ENCODE measurements at regions not wholly inside any gene's neighbourhood (a gene's known extent, or its start where the extent isn't known, plus 50 kb on each side); places are given as distances from the start of the nearest gene placed in this dataset.

DNA sequence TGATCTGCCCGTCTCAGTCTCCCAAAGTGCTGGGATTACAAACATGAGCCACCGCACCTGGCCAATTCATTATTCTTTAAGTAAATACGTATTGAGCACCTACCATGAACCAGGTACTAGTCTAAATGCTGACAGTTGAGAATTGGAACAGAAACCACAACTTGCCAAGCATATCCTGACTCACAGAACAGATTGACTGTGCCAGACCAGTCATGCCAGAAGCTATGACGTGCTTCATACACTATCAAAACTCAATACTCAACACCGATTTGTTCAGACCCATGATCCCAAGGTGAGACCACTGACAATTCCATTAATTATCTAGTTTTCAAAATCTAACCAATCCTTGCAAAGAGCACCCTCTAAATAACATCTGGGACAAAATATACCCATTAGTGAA lies 148.6 kb downstream of the B3GNT2 start:
- no peak overlapping the region for H3K4me2 ChIP-seq (ENCODE audit: low read length)
- H3K4me1 ChIP-seq (ENCODE audit: insufficient read depth, low read length) = no peaks in the 10 kb centered on the region
- Mint-ChIP-seq H3K27ac (ENCODE audit: unreplicated experiment) (no peak overlapping the region), H3K27me3 (ENCODE audit: low read depth, unreplicated experiment) (no peaks in the 10 kb centered on the region), H3K9me3 (ENCODE audit: unreplicated experiment) (no peaks in the 10 kb centered on the region), H3K4me1 (ENCODE audit: low read depth, unreplicated experiment) (peaks cover 6% of the 10 kb centered on the region), H3K36me3 (ENCODE audit: low read depth, unreplicated experiment) (no peaks in the 10 kb centered on the region), H3K4me3 (ENCODE audit: unreplicated experiment) (no peak overlapping the region)
- TF ChIP-seq EZH2 (IDR thresholded peaks at IDR 0.05; ENCODE audit: insufficient read depth, low read length) = no peak
- TF ChIP-seq, protein P1, sequence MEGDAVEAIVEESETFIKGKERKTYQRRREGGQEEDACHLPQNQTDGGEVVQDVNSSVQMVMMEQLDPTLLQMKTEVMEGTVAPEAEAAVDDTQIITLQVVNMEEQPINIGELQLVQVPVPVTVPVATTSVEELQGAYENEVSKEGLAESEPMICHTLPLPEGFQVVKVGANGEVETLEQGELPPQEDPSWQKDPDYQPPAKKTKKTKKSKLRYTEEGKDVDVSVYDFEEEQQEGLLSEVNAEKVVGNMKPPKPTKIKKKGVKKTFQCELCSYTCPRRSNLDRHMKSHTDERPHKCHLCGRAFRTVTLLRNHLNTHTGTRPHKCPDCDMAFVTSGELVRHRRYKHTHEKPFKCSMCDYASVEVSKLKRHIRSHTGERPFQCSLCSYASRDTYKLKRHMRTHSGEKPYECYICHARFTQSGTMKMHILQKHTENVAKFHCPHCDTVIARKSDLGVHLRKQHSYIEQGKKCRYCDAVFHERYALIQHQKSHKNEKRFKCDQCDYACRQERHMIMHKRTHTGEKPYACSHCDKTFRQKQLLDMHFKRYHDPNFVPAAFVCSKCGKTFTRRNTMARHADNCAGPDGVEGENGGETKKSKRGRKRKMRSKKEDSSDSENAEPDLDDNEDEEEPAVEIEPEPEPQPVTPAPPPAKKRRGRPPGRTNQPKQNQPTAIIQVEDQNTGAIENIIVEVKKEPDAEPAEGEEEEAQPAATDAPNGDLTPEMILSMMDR (IDR thresholded peaks at IDR 0.05; ENCODE audit: insufficient read depth, low read depth, low read length) = no peak
- no peaks in the 10 kb centered on the region for H3K79me2 ChIP-seq (ENCODE audit: insufficient read depth, low read length)
- peak; percentile 6 for DNase-seq (ENCODE audit: low read depth)
- H3K27ac ChIP-seq (ENCODE audit: low read depth, low read length) = no peak overlapping the region
- H2AFZ ChIP-seq (ENCODE audit: low read depth, low read length) = no peak overlapping the region
- H3K36me3 ChIP-seq (ENCODE audit: insufficient read depth, low read length) = no peaks in the 10 kb centered on the region
- FAIRE-seq = no peak
- no peaks in the 10 kb centered on the region for H4K20me1 ChIP-seq (ENCODE audit: insufficient read depth, low read length)
- no peaks in the 10 kb centered on the region for H3K9me3 ChIP-seq (ENCODE audit: insufficient read depth, low read depth, low read length)
- H3K9ac ChIP-seq (ENCODE audit: low read length) = no peak overlapping the region
- no peaks in the 10 kb centered on the region for H3K27me3 ChIP-seq (ENCODE audit: insufficient read depth, low read length)
- H3K4me3 ChIP-seq (ENCODE audit: insufficient read depth, low read depth, low read length) = no peak overlapping the region

DNA sequence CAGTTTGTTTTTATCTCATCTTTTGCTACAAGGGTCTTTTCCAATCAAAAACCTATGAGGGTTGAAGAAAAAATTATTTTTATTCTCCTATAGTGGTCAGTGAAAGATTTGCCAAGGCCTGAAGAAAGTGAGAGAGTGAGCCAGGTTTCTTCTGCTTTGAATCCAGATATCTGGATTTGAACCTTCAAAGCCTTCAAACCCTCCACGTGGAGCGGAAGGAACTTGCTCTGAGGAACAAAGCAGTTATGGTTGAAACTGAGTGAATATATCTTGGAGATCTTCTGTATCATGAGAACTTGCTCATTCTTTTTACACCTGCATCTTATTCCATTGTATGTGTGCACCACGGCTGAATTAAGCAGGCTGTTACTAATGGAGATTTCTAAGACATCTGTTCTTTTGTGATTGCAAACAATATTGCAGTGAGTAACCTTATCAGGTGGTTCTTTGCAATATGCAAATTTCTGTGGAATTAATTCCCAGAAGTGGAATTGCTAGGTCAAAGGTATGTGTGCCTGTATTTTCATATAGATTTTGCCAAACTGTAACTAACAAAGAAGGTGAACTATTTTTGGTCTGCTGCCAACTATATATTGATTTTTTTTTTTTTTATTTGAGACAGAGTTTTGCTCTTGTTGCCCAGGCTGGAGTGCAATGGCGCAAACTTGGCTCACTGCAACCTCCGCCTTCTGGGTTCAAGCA lies 147.9 kb downstream of the B3GNT2 start:
- Histone ChIP-seq H3K9me3 (ENCODE audit: insufficient read depth, low read depth, low read length) (no peaks in the 10 kb centered on the region), H3K9ac (ENCODE audit: low read length) (no peak overlapping the region), H3K27ac (ENCODE audit: low read depth, low read length) (no peak overlapping the region), H4K20me1 (ENCODE audit: insufficient read depth, low read length) (no peaks in the 10 kb centered on the region), H2AFZ (ENCODE audit: low read depth, low read length) (no peak overlapping the region), H3K4me1 (ENCODE audit: insufficient read depth, low read length) (no peaks in the 10 kb centered on the region), H3K27me3 (ENCODE audit: insufficient read depth, low read length) (no peaks in the 10 kb centered on the region), H3K4me3 (ENCODE audit: insufficient read depth, low read depth, low read length) (no peak overlapping the region), H3K4me2 (ENCODE audit: low read length) (no peak overlapping the region), H3K36me3 (ENCODE audit: insufficient read depth, low read length) (no peaks in the 10 kb centered on the region), H3K79me2 (ENCODE audit: insufficient read depth, low read length) (no peaks in the 10 kb centered on the region)
- FAIRE-seq (no peak), DNase-seq (ENCODE audit: low read depth) (no peak)
- Mint-ChIP-seq H3K4me3 (ENCODE audit: unreplicated experiment) (no peak overlapping the region), H3K4me1 (ENCODE audit: low read depth, unreplicated experiment) (peaks cover 6% of the 10 kb centered on the region), H3K36me3 (ENCODE audit: low read depth, unreplicated experiment) (no peaks in the 10 kb centered on the region), H3K27ac (ENCODE audit: unreplicated experiment) (no peak overlapping the region), H3K27me3 (ENCODE audit: low read depth, unreplicated experiment) (no peaks in the 10 kb centered on the region), H3K9me3 (ENCODE audit: unreplicated experiment) (no peaks in the 10 kb centered on the region)
- TF ChIP-seq, protein P1 (IDR thresholded peaks at IDR 0.05; ENCODE audit: insufficient read depth, low read depth, low read length) = no peak
- no peak for TF ChIP-seq EZH2 (IDR thresholded peaks at IDR 0.05; ENCODE audit: insufficient read depth, low read length)

DNA sequence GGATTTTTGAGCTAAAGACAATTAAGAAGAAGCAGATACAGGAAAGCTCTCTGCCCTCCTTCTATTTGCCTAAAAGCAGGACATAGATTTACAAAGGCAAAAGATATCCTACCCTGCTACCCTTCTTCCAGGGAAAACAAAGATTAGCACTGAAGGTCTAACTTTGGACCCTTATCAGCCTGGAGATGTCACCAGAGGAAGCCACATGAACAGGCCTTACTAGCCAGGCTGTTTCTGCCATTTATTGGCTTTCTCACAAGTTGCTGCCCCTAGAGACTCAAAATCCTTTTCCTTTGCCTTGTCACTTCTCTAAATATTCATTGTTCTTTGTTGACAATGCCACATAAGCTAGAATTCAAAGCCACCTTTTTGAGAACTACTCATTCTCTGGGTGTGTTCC lies 147.3 kb downstream of the B3GNT2 start:
- Histone ChIP-seq H3K4me1 (ENCODE audit: insufficient read depth, low read length) (no peaks in the 10 kb centered on the region), H2AFZ (ENCODE audit: low read depth, low read length) (no peak overlapping the region), H3K27ac (ENCODE audit: low read depth, low read length) (no peak overlapping the region), H3K79me2 (ENCODE audit: insufficient read depth, low read length) (no peaks in the 10 kb centered on the region), H4K20me1 (ENCODE audit: insufficient read depth, low read length) (no peaks in the 10 kb centered on the region), H3K9ac (ENCODE audit: low read length) (no peak overlapping the region), H3K36me3 (ENCODE audit: insufficient read depth, low read length) (no peaks in the 10 kb centered on the region), H3K9me3 (ENCODE audit: insufficient read depth, low read depth, low read length) (no peaks in the 10 kb centered on the region), H3K4me2 (ENCODE audit: low read length) (no peak overlapping the region), H3K27me3 (ENCODE audit: insufficient read depth, low read length) (no peaks in the 10 kb centered on the region), H3K4me3 (ENCODE audit: insufficient read depth, low read depth, low read length) (no peak overlapping the region)
- Mint-ChIP-seq H3K4me1 (ENCODE audit: low read depth, unreplicated experiment) (peaks cover 6% of the 10 kb centered on the region), H3K9me3 (ENCODE audit: unreplicated experiment) (no peaks in the 10 kb centered on the region), H3K36me3 (ENCODE audit: low read depth, unreplicated experiment) (no peaks in the 10 kb centered on the region), H3K4me3 (ENCODE audit: unreplicated experiment) (no peak overlapping the region), H3K27ac (ENCODE audit: unreplicated experiment) (no peak overlapping the region), H3K27me3 (ENCODE audit: low read depth, unreplicated experiment) (no peaks in the 10 kb centered on the region)
- no peak for FAIRE-seq
- DNase-seq (ENCODE audit: low read depth) = no peak
- TF ChIP-seq, protein P1 (IDR thresholded peaks at IDR 0.05; ENCODE audit: insufficient read depth, low read depth, low read length) = no peak
- TF ChIP-seq EZH2 (IDR thresholded peaks at IDR 0.05; ENCODE audit: insufficient read depth, low read length) = no peak
